HepG2 (cell line): ENCODE measurements at regions not wholly inside any gene's neighbourhood (a gene's known extent, or its start where the extent isn't known, plus 50 kb on each side); places are given as distances from the start of the nearest gene placed in this dataset.

Source experiments
- ATAC-seq: fragments of 200-7000 bp; cut with Tn5 transposase; 3 replicates; pipeline ENCODE4 v1.9.1; 2020; ENCODE audit warnings: mild to moderate bottlenecking, moderate library complexity
- BruUV-seq: library from RNA; stranded (reverse); fragments of 400-500 nt; replicated peaks from 2 replicates; lab custom pipeline; 2021; lab: Mats Ljungman, UMichigan
- CTCF ChIA-PET: fragments of 300-600 bp; formaldehyde crosslinking; extraction: SDS; loops from one replicate; lab custom pipeline; 2021; ENCODE audit warnings: low total read pairs, inconsistent platforms, low intra/inter-chr PET ratio; lab: Yijun Ruan, JAX
- POLR2A ChIA-PET: fragments of 350-600 bp; sonication (Branson Sonifier 250); formaldehyde crosslinking; loops from one replicate; lab custom pipeline; 2020; ENCODE audit warnings: antibody characterized with exemption, inconsistent platforms; lab: Yijun Ruan, JAX
- DNase-seq: peaks from one replicate; pipeline ENCODE4 v3.0.0-alpha.2; 2015; ENCODE audit warnings: low spot score
- FAIRE-seq: peaks from 3 replicates; lab custom pipeline; 2011; peaks lifted over from hg19 to GRCh38; lab: Jason Lieb, UNC
- H2AFZ ChIP-seq: one replicate; pipeline ENCODE4 v1.6.1; 2011; ENCODE audit warnings: low read length, inconsistent platforms
- H3K27ac ChIP-seq: fragments of 300-600 bp; 3 replicates; pipeline ENCODE4 v1.8.0; 2011; ENCODE audit warnings: mixed run types, mild to moderate bottlenecking, mixed read lengths, low read length, inconsistent platforms; ENCODE audit not compliant: insufficient read depth; ENCODE audit errors: extremely low read length
- H3K27me3 ChIP-seq, 2 experiments: fragments of 200-600 bp in 1 of 2; 2 replicates in 1 of 2; 3 replicates in 1 of 2; pipeline versions ENCODE4 v1.6.0 to v1.8.0; 2011; ENCODE audit warnings: low read length in 2 of 2, mild to moderate bottlenecking in 2 of 2, moderate library complexity in 2 of 2, inconsistent platforms in 1 of 2; ENCODE audit not compliant: insufficient read depth in 2 of 2, control insufficient read depth in 1 of 2
- H3K36me3 ChIP-seq, 2 experiments: fragments of 200-600 bp in 1 of 2; replicated peaks in 1 of 2; 2 replicates in 1 of 2; 3 replicates in 1 of 2; pipeline versions ENCODE4 v1.5.1 to v1.8.0; 2011; ENCODE audit warnings: low read length in 2 of 2, inconsistent platforms in 1 of 2; ENCODE audit not compliant: insufficient read depth in 2 of 2, control insufficient read depth in 1 of 2
- H3K4me1 ChIP-seq: 2 replicates; pipeline ENCODE4 v1.5.1; 2012; ENCODE audit warnings: low read length, inconsistent platforms; ENCODE audit not compliant: insufficient read depth
- H3K4me2 ChIP-seq: 2 replicates; pipeline ENCODE4 v1.6.0; 2011; ENCODE audit warnings: low read depth, low read length, inconsistent platforms
- H3K4me3 ChIP-seq, 3 experiments: fragments of 200-600 bp in 1 of 3; sonication (generic), shearing (Covaris generic) in 1 of 3; replicated peaks in 1 of 3; 2 replicates each; pipeline ENCODE4 v1.5.1; 2011 to 2016; ENCODE audit warnings: low read length in 3 of 3, inconsistent platforms in 2 of 3, low read depth in 2 of 3, mild to moderate bottlenecking in 2 of 3, control low read depth in 1 of 3, mixed read lengths in 1 of 3; ENCODE audit not compliant: insufficient read depth in 1 of 3
- H3K79me2 ChIP-seq: one replicate; pipeline ENCODE4 v1.6.1; 2011; ENCODE audit warnings: low read length, inconsistent platforms; ENCODE audit not compliant: insufficient read depth
- H3K9ac ChIP-seq: 2 replicates; pipeline ENCODE4 v1.6.0; 2011; ENCODE audit warnings: mild to moderate bottlenecking, low read depth, low read length, inconsistent platforms; ENCODE audit not compliant: insufficient read depth
- H3K9me3 ChIP-seq: 2 replicates; pipeline ENCODE4 v1.5.1; 2012; ENCODE audit warnings: mild to moderate bottlenecking, low read length
- H4K20me1 ChIP-seq: 2 replicates; pipeline ENCODE4 v1.6.0; 2011; ENCODE audit warnings: inconsistent platforms, mild to moderate bottlenecking, low read length, moderate library complexity; ENCODE audit not compliant: insufficient read depth
- ARID2 ChIP-seq: sonication (generic); formaldehyde crosslinking; IDR thresholded peaks from 2 replicates; pipeline ENCODE4 v1.8.1; 2022; ENCODE audit warnings: mild to moderate bottlenecking, missing genetic modification reagents, borderline replicate concordance
- HDAC2 ChIP-seq: sonication (generic); formaldehyde crosslinking; IDR thresholded peaks from 2 replicates; pipeline ENCODE4 v1.4.0; 2020; ENCODE audit warnings: missing genetic modification reagents
- KLF12 ChIP-seq: sonication (generic); formaldehyde crosslinking; IDR thresholded peaks from 2 replicates; pipeline ENCODE4 v1.4.0; 2020; ENCODE audit warnings: missing genetic modification reagents, borderline replicate concordance
- MBD4 ChIP-seq: IDR thresholded peaks from 2 replicates; pipeline ENCODE4 v1.6.1; 2012; ENCODE audit warnings: low read length, inconsistent platforms, borderline replicate concordance
- NFATC3 ChIP-seq: sonication (generic); formaldehyde crosslinking; IDR thresholded peaks from 2 replicates; pipeline ENCODE4 v1.5.1; 2020; ENCODE audit warnings: mild to moderate bottlenecking, missing genetic modification reagents
- NRL ChIP-seq: sonication (generic); formaldehyde crosslinking; IDR thresholded peaks from 2 replicates; pipeline ENCODE4 v1.5.0; 2020; ENCODE audit warnings: missing genetic modification reagents, mild to moderate bottlenecking, moderate library complexity, borderline replicate concordance
- PAF1 ChIP-seq: IDR thresholded peaks from 2 replicates; pipeline ENCODE4 v1.6.1; 2016; ENCODE audit warnings: missing genetic modification reagents, missing compliant biosample characterization
- RFXAP ChIP-seq: sonication (generic); formaldehyde crosslinking; IDR thresholded peaks from 2 replicates; pipeline ENCODE4 v1.4.0; 2020; ENCODE audit warnings: missing genetic modification reagents, borderline replicate concordance
- ZNF674 ChIP-seq: sonication (generic); formaldehyde crosslinking; IDR thresholded peaks from 2 replicates; pipeline ENCODE4 v1.5.0; 2020; ENCODE audit warnings: low read depth, mild to moderate bottlenecking, missing genetic modification reagents
- ZNF780A ChIP-seq: sonication (generic); formaldehyde crosslinking; IDR thresholded peaks from 2 replicates; pipeline ENCODE4 v1.8.0; 2022; ENCODE audit warnings: mild to moderate bottlenecking, missing genetic modification reagents, moderate library complexity
- WGBS: methylation state at CpG from one replicate; pipeline ENCODE4 v1.1.6; 2017; ENCODE audit warnings: low lambda C conversion rate; 5-methylcytosine and 5-hydroxymethylcytosine counted together
- in situ Hi-C: cut with HindIII; loops from 2 replicates; pipeline ENCODE4 v1.10.0; 2017; ENCODE audit warnings: low pct_unique_long_range_greater_than_20kb; ENCODE audit not compliant: extremely low pct_ligation_motif_present
- intact Hi-C: fragments of 100-400 bp; cut with micrococcal nuclease; formaldehyde crosslinking; loops from one replicate; pipeline ENCODE4 v1.10.0; 2022; ENCODE audit not compliant: unreplicated experiment
- TF ChIP-seq, protein P1 (sequence below): sonication (generic); formaldehyde crosslinking; IDR thresholded peaks from 2 replicates; pipeline ENCODE4 v1.4.0; 2020; ENCODE audit warnings: missing genetic modification reagents

DNA sequence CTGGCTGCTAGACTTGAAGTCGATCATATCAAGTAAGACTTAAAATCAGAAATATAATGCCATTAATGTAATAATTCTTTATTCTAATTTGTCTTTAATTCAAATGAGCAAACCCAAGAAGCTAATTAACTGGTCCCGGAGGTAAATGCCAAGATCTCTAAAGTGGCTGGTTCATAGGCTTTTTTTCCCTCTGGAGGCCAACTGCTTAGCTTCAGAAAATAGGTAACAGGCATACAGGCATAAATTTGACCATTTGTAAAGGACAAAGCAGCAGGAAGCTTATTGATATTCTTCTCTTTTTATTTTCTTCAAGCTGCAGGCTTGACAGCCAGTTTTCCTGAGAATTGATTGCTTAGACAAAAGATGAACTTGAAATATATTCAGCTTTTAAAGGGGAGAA lies 158.6 kb upstream of the RAP2B start:
- no peak for FAIRE-seq
- no peaks in the 10 kb centered on the region for H3K79me2 ChIP-seq
- H3K4me3 ChIP-seq: no peak overlapping the region
- no peak overlapping the region for H2AFZ ChIP-seq
- H3K36me3 ChIP-seq: no peaks in the 10 kb centered on the region
- no peaks in the 10 kb centered on the region for H3K4me1 ChIP-seq
- ChIA-PET POLR2A (no interaction called here), CTCF (no interaction called here)
- H3K27me3 ChIP-seq: no peaks in the 10 kb centered on the region
- intact Hi-C loops (no loop called here), in situ Hi-C loops (no loop called here)
- H3K4me2 ChIP-seq: no peak overlapping the region
- TF ChIP-seq MBD4: no peak
- no peak for TF ChIP-seq NFATC3 (CRISPR knock-in tag)
- TF ChIP-seq KLF12 (CRISPR knock-in tag): no peak
- no peak for TF ChIP-seq ZNF780A (CRISPR knock-in tag)
- no peak for TF ChIP-seq HDAC2 (CRISPR knock-in tag)
- no peak for TF ChIP-seq RFXAP (CRISPR knock-in tag)
- no peak for TF ChIP-seq ZNF674
- TF ChIP-seq ARID2 (CRISPR knock-in tag): no peak
- BruUV-seq: no TSS peak
- 2% methylated on average over 2 of the region's 2 CpGs for WGBS
- H3K27ac ChIP-seq: no peak overlapping the region
- H4K20me1 ChIP-seq: no peaks in the 10 kb centered on the region
- H3K9me3 ChIP-seq: no peaks in the 10 kb centered on the region
- no peak for ATAC-seq
- no peak overlapping the region for H3K9ac ChIP-seq
- no peak for DNase-seq

DNA sequence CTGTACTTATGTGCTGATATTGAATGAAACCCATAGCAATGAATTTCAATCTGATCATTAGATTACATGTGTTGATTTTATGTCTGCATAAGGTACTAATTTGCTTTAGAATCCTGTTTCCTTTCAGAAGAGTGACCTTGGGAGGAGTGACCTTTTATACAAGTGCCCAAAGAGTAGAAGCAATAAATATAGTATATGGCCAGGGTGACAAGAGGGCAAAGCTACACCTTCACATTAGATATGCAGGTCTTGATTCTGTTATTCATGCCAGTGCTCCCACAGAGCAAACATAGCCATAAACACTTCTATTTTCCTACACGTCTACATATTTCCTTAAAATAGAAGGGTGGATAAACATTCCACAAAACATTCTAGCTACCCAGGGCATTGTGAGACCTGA lies 158.2 kb upstream of the RAP2B start:
- H4K20me1 ChIP-seq: no peaks in the 10 kb centered on the region
- H3K27ac ChIP-seq: no peak overlapping the region
- BruUV-seq: no TSS peak
- ATAC-seq (no peak), FAIRE-seq (no peak), DNase-seq (no peak)
- no peaks in the 10 kb centered on the region for H3K4me1 ChIP-seq
- no peaks in the 10 kb centered on the region for H3K9me3 ChIP-seq
- in situ Hi-C loops (no loop called here), intact Hi-C loops (no loop called here)
- TF ChIP-seq, protein P1, sequence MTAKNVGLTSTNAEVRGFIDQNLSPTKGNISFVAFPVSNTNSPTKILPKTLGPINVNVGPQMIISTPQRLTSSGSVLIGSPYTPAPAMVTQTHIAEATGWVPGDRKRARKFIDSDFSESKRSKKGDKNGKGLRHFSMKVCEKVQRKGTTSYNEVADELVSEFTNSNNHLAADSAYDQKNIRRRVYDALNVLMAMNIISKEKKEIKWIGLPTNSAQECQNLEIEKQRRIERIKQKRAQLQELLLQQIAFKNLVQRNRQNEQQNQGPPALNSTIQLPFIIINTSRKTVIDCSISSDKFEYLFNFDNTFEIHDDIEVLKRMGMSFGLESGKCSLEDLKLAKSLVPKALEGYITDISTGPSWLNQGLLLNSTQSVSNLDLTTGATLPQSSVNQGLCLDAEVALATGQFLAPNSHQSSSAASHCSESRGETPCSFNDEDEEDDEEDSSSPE (CRISPR knock-in tag): no peak
- TF ChIP-seq NRL: no peak
- no peak for TF ChIP-seq PAF1
- H3K9ac ChIP-seq: no peak overlapping the region
- ChIA-PET POLR2A (no interaction called here), CTCF (no interaction called here)
- WGBS: 4% methylated on average over 1 of the region's 1 CpG
- H3K4me3 ChIP-seq: no peak overlapping the region
- no peaks in the 10 kb centered on the region for H3K79me2 ChIP-seq
- no peaks in the 10 kb centered on the region for H3K36me3 ChIP-seq
- H3K27me3 ChIP-seq: no peaks in the 10 kb centered on the region
- H2AFZ ChIP-seq: no peak overlapping the region
- no peak overlapping the region for H3K4me2 ChIP-seq
